ENCODE measurements at regions not wholly inside any gene's neighbourhood (a gene's known extent, or its start where the extent isn't known, plus 50 kb on each side); places are given as distances from the start of the nearest gene placed in this dataset.

GRCh38 chrX:114332766-114333165 lies 251.1 kb upstream of the HTR2C start:
- no peaks in the 10 kb centered on the region for H3K27me3 ChIP-seq (ENCODE audit: insufficient read depth, low read length, poor library complexity, severe bottlenecking)
- H4K20me1 ChIP-seq (ENCODE audit: insufficient read depth, low read length, poor library complexity, severe bottlenecking): no peaks in the 10 kb centered on the region
- H3K9me2 ChIP-seq (replicated peaks; ENCODE audit: low read depth, low read length): no peaks in the 10 kb centered on the region
- H3K36me3 ChIP-seq (ENCODE audit: insufficient read depth, low read length): no peaks in the 10 kb centered on the region
- no peak for TF ChIP-seq EZH2phosphoT487 (IDR thresholded peaks at IDR 0.05; ENCODE audit: borderline replicate concordance)
- TF ChIP-seq CTCF (conservative IDR thresholded peaks at IDR 0.05; ENCODE audit: low read length): no peak
- no peaks in the 10 kb centered on the region for H3K4me1 ChIP-seq (ENCODE audit: insufficient read depth, low read length, poor library complexity, severe bottlenecking)
- no peaks in the 10 kb centered on the region for H3K79me2 ChIP-seq (ENCODE audit: insufficient read depth, low read length)
- no peak overlapping the region for H2AFZ ChIP-seq (ENCODE audit: low read length)
- no peak overlapping the region for H3K9ac ChIP-seq (ENCODE audit: low read depth, low read length, poor library complexity, severe bottlenecking)
- H3K4me3 ChIP-seq (ENCODE audit: low read length, poor library complexity, severe bottlenecking): no peak overlapping the region
- no peaks in the 10 kb centered on the region for H3F3A ChIP-seq (ENCODE audit: low read depth)
- no peak overlapping the region for H3K4me2 ChIP-seq (ENCODE audit: low read depth, low read length, poor library complexity, severe bottlenecking)
- H3K9me3 ChIP-seq (ENCODE audit: insufficient read depth, low read depth, low read length): no peaks in the 10 kb centered on the region

- Histone ChIP-seq H3K9ac (ENCODE audit: low read depth, low read length, poor library complexity, severe bottlenecking) (no peak overlapping the region), H3K4me2 (ENCODE audit: low read depth, low read length, poor library complexity, severe bottlenecking) (no peak overlapping the region), H3K36me3 (ENCODE audit: insufficient read depth, low read length) (no peaks in the 10 kb centered on the region), H4K20me1 (ENCODE audit: insufficient read depth, low read length, poor library complexity, severe bottlenecking) (no peaks in the 10 kb centered on the region), H3K9me2 (replicated peaks; ENCODE audit: low read depth, low read length) (no peaks in the 10 kb centered on the region), H3K79me2 (ENCODE audit: insufficient read depth, low read length) (no peaks in the 10 kb centered on the region), H3F3A (ENCODE audit: low read depth) (no peaks in the 10 kb centered on the region), H2AFZ (ENCODE audit: low read length) (no peak overlapping the region), H3K4me1 (ENCODE audit: insufficient read depth, low read length, poor library complexity, severe bottlenecking) (no peaks in the 10 kb centered on the region), H3K9me3 (ENCODE audit: insufficient read depth, low read depth, low read length) (no peaks in the 10 kb centered on the region), H3K27me3 (ENCODE audit: insufficient read depth, low read length, poor library complexity, severe bottlenecking) (no peaks in the 10 kb centered on the region), H3K4me3 (ENCODE audit: low read length, poor library complexity, severe bottlenecking) (no peak overlapping the region)
- TF ChIP-seq EZH2phosphoT487 (IDR thresholded peaks at IDR 0.05; ENCODE audit: borderline replicate concordance): no peak
- no peak for TF ChIP-seq CTCF (conservative IDR thresholded peaks at IDR 0.05; ENCODE audit: low read length)
Observed at GRCh38 chrX:114334473-114334982, 249.4 kb upstream of the HTR2C start.

- TF ChIP-seq CTCF (conservative IDR thresholded peaks at IDR 0.05; ENCODE audit: low read length) (no peak), EZH2phosphoT487 (IDR thresholded peaks at IDR 0.05; ENCODE audit: borderline replicate concordance) (no peak)
- no peak overlapping the region for H3K4me3 ChIP-seq (ENCODE audit: low read length, poor library complexity, severe bottlenecking)
- H3K79me2 ChIP-seq (ENCODE audit: insufficient read depth, low read length): no peaks in the 10 kb centered on the region
- no peaks in the 10 kb centered on the region for H3K9me2 ChIP-seq (replicated peaks; ENCODE audit: low read depth, low read length)
- H3F3A ChIP-seq (ENCODE audit: low read depth): no peaks in the 10 kb centered on the region
- H3K27me3 ChIP-seq (ENCODE audit: insufficient read depth, low read length, poor library complexity, severe bottlenecking): no peaks in the 10 kb centered on the region
- no peaks in the 10 kb centered on the region for H3K36me3 ChIP-seq (ENCODE audit: insufficient read depth, low read length)
- H2AFZ ChIP-seq (ENCODE audit: low read length): no peak overlapping the region
- H3K4me2 ChIP-seq (ENCODE audit: low read depth, low read length, poor library complexity, severe bottlenecking): no peak overlapping the region
- H4K20me1 ChIP-seq (ENCODE audit: insufficient read depth, low read length, poor library complexity, severe bottlenecking): no peaks in the 10 kb centered on the region
- H3K4me1 ChIP-seq (ENCODE audit: insufficient read depth, low read length, poor library complexity, severe bottlenecking): no peaks in the 10 kb centered on the region
- no peaks in the 10 kb centered on the region for H3K9me3 ChIP-seq (ENCODE audit: insufficient read depth, low read depth, low read length)
- H3K9ac ChIP-seq (ENCODE audit: low read depth, low read length, poor library complexity, severe bottlenecking): no peak overlapping the region
Observed at GRCh38 chrX:114338870-114339269, 245.0 kb upstream of the HTR2C start.
